HCT116 (cell line): ENCODE measurements at regions not wholly inside any gene's neighbourhood (a gene's known extent, or its start where the extent isn't known, plus 50 kb on each side); places are given as distances from the start of the nearest gene placed in this dataset.

Source experiments
- ATAC-seq: fragments of 200-7000 bp; cut with Tn5 transposase; 2 replicates; pipeline ENCODE4 v1.9.1; 2020; ENCODE audit warnings: mild to moderate bottlenecking, moderate library complexity
- BruUV-seq: library from RNA; stranded (reverse); fragments of 400-500 nt; replicated peaks from 2 replicates; lab custom pipeline; 2021; lab: Mats Ljungman, UMichigan
- CTCF ChIA-PET: fragments of 300-600 bp; sonication (Branson Sonifier 250); formaldehyde crosslinking; loops from one replicate; lab custom pipeline; 2021; ENCODE audit warnings: antibody characterized with exemption; lab: Charles Lee
- POLR2A ChIA-PET: fragments of 300-600, 350-600 bp; sonication (Branson Sonifier 250); formaldehyde crosslinking; loops from one replicate; lab custom pipeline; 2021; ENCODE audit warnings: antibody characterized with exemption; lab: Charles Lee
- RAD21 ChIA-PET, 2 experiments: fragments of 300-600 bp; sonication (Branson Sonifier 250); formaldehyde crosslinking; loops; one replicate each; lab custom pipeline; 2023; ENCODE audit warnings: low total read pairs in 2 of 2; ENCODE audit not compliant: uncharacterized antibody in 2 of 2, unreplicated experiment in 2 of 2, low non-redundant PET in 1 of 2; lab: Charles Lee
- DNase-seq: peaks from one replicate; pipeline ENCODE4 v3.0.0-alpha.2; 2010; ENCODE audit warnings: low read depth, low spot score
- H2AFZ ChIP-seq: fragments of 200-600 bp; shearing (Covaris generic), sonication (generic); 2 replicates; pipeline ENCODE4 v1.6.1; 2017; ENCODE audit warnings: low read depth, mixed run types, mixed read lengths, antibody characterized with exemption, low read length; ENCODE audit not compliant: poor library complexity, severe bottlenecking
- H3K27ac ChIP-seq: 2 replicates; pipeline ENCODE4 v1.5.1; 2012; ENCODE audit warnings: low read depth, low read length
- H3K27me3 ChIP-seq: fragments of 200-600 bp; sonication (generic); 2 replicates; pipeline ENCODE4 v1.6.1; 2016; ENCODE audit warnings: mixed run types, low read length, mixed read lengths; ENCODE audit not compliant: insufficient read depth
- H3K36me3 ChIP-seq, 2 experiments: fragments of 200-500 bp in 1 of 2; fragments of 200-600 bp in 1 of 2; sonication (Bioruptor generic) in 1 of 2; sonication (generic) in 1 of 2; 2 replicates each; pipeline versions ENCODE4 v1.5.1 to v1.6.1; 2014 to 2016; ENCODE audit warnings: low read length in 2 of 2, inconsistent platforms in 1 of 2, mixed read lengths in 1 of 2, mixed run types in 1 of 2; ENCODE audit not compliant: insufficient read depth in 2 of 2, control insufficient read depth in 1 of 2
- H3K4me1 ChIP-seq, 2 experiments: fragments of 200-600 bp in 1 of 2; sonication (generic) in 1 of 2; 2 replicates each; pipeline versions ENCODE4 v1.5.1 to v1.6.1; 2012 to 2017; ENCODE audit warnings: low read length in 2 of 2, inconsistent platforms in 1 of 2, mild to moderate bottlenecking in 1 of 2, mixed read lengths in 1 of 2, mixed run types in 1 of 2, moderate library complexity in 1 of 2; ENCODE audit not compliant: insufficient read depth in 2 of 2, control insufficient read depth in 1 of 2
- H3K4me2 ChIP-seq: fragments of 200-600 bp; sonication (generic); 2 replicates; pipeline ENCODE4 v1.6.1; 2017; ENCODE audit warnings: mixed run types, low read length, mixed read lengths
- H3K4me3 ChIP-seq, 2 experiments: fragments of 200-600 bp in 1 of 2; sonication (generic) in 1 of 2; replicated peaks in 1 of 2; 2 replicates each; pipeline ENCODE4 v1.5.1; 2011 to 2016; ENCODE audit warnings: low read length in 2 of 2, control low read depth in 1 of 2, low read depth in 1 of 2, mild to moderate bottlenecking in 1 of 2, mixed read lengths in 1 of 2, mixed run types in 1 of 2
- H3K79me2 ChIP-seq: fragments of 200-600 bp; sonication (generic); 2 replicates; pipeline ENCODE4 v1.6.1; 2017; ENCODE audit warnings: mild to moderate bottlenecking, mixed run types, low read length, moderate library complexity, mixed read lengths; ENCODE audit not compliant: insufficient read depth
- H3K9ac ChIP-seq: fragments of 200-600 bp; sonication (generic); 2 replicates; pipeline ENCODE4 v1.6.1; 2016; ENCODE audit warnings: low read length, mixed read lengths
- H3K9me2 ChIP-seq: fragments of 200-600 bp; sonication (generic), shearing (Covaris generic); 2 replicates; pipeline ENCODE4 v1.6.1; 2017; ENCODE audit warnings: mixed run types, mild to moderate bottlenecking, moderate library complexity; ENCODE audit not compliant: insufficient read depth
- H3K9me3 ChIP-seq, 2 experiments: fragments of 200-500 bp in 1 of 2; fragments of 200-600 bp in 1 of 2; sonication (Bioruptor generic) in 1 of 2; sonication (generic) in 1 of 2; 2 replicates each; pipeline ENCODE4 v1.6.1; 2014 to 2017; ENCODE audit warnings: low read length in 2 of 2, mixed read lengths in 2 of 2, inconsistent platforms in 1 of 2, low read depth in 1 of 2, mild to moderate bottlenecking in 1 of 2, mixed run types in 1 of 2, moderate library complexity in 1 of 2; ENCODE audit not compliant: control insufficient read depth in 1 of 2, insufficient read depth in 1 of 2
- H4K20me1 ChIP-seq: fragments of 200-600 bp; sonication (generic), shearing (Covaris generic); 2 replicates; pipeline ENCODE4 v1.6.1; 2017; ENCODE audit warnings: mixed run types, mild to moderate bottlenecking, moderate library complexity; ENCODE audit not compliant: insufficient read depth
- CEBPB ChIP-seq: IDR thresholded peaks from 2 replicates; pipeline ENCODE4 v1.6.1; 2012; ENCODE audit warnings: low read depth
- ELF1 ChIP-seq: IDR thresholded peaks from 2 replicates; pipeline ENCODE4 v1.6.1; 2012; ENCODE audit warnings: low read depth, borderline replicate concordance
- EZH2 ChIP-seq: fragments of 200-600 bp; sonication (generic); IDR thresholded peaks from 2 replicates; pipeline ENCODE4 v1.6.1; 2017; ENCODE audit warnings: antibody characterized with exemption, mixed run types
- EZH2phosphoT487 ChIP-seq: fragments of 200-600 bp; IDR thresholded peaks from 2 replicates; pipeline ENCODE4 v1.6.1; 2018; ENCODE audit warnings: antibody characterized with exemption, borderline replicate concordance
- FOSL1 ChIP-seq: IDR thresholded peaks from 2 replicates; pipeline ENCODE4 v1.6.1; 2012; ENCODE audit warnings: low read depth
- JUND ChIP-seq: IDR thresholded peaks from 2 replicates; pipeline ENCODE4 v1.6.1; 2012
- POLR2AphosphoS5 ChIP-seq: IDR thresholded peaks from 2 replicates; pipeline ENCODE4 v1.6.1; 2011; ENCODE audit warnings: mild to moderate bottlenecking, low read depth, low read length, moderate library complexity
- SRF ChIP-seq: IDR thresholded peaks from 2 replicates; pipeline ENCODE4 v1.6.1; 2012; ENCODE audit warnings: low read depth
- TCF7L2 ChIP-seq: IDR thresholded peaks from 2 replicates; pipeline ENCODE4 v1.7.0; 2011; ENCODE audit warnings: borderline replicate concordance, inconsistent platforms; ENCODE audit not compliant: insufficient read depth, insufficient read length; ENCODE audit errors: extremely low read depth
- YY1 ChIP-seq: IDR thresholded peaks from 2 replicates; pipeline ENCODE4 v1.6.1; 2011; ENCODE audit warnings: low read length, low read depth, moderate library complexity, mild to moderate bottlenecking; ENCODE audit not compliant: insufficient replicate concordance; ENCODE audit errors: extremely low read depth
- ZNF274 ChIP-seq: fragments of 200-500 bp; sonication (Bioruptor generic); IDR thresholded peaks from 2 replicates; pipeline ENCODE4 v1.6.1; 2014; ENCODE audit warnings: mild to moderate bottlenecking, low read depth, low read length, inconsistent platforms
- intact Hi-C: fragments of 100-400 bp; cut with micrococcal nuclease; formaldehyde crosslinking; loops from 2 replicates; pipeline ENCODE4 v1.10.0; 2022
- TF ChIP-seq, protein P1 (sequence below): IDR thresholded peaks from 2 replicates; pipeline ENCODE4 v1.6.1; 2012
- TF ChIP-seq, protein P2 (sequence below): IDR thresholded peaks from 2 replicates; pipeline ENCODE4 v1.6.1; 2012; ENCODE audit warnings: low read depth
- TF ChIP-seq, protein P3 (sequence below), 3 experiments: fragments of 200-600 bp in 1 of 3; sonication (generic) in 1 of 3; IDR thresholded peaks in 2 of 3; conservative IDR thresholded peaks in 1 of 3; 2 replicates each; pipeline ENCODE4 v1.5.1; 2012 to 2017; ENCODE audit warnings: low read depth in 2 of 3, low read length in 2 of 3, antibody characterized with exemption in 1 of 3, borderline replicate concordance in 1 of 3, control low read depth in 1 of 3, mild to moderate bottlenecking in 1 of 3, mixed read lengths in 1 of 3, mixed run types in 1 of 3, moderate library complexity in 1 of 3; ENCODE audit not compliant: insufficient read depth in 1 of 3

- DNase-seq (no peak), ATAC-seq (no peak)
- no peaks in the 10 kb centered on the region for H3K36me3 ChIP-seq
- TF ChIP-seq, protein P1, sequence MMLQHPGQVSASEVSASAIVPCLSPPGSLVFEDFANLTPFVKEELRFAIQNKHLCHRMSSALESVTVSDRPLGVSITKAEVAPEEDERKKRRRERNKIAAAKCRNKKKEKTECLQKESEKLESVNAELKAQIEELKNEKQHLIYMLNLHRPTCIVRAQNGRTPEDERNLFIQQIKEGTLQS, result no peak
- TF ChIP-seq SRF (no peak), ELF1 (no peak), EZH2phosphoT487 (no peak)
- peaks cover 4% of the 10 kb centered on the region; the same call in 1 of the 2 replicates for H3K27me3 ChIP-seq
- no peak overlapping the region for H2AFZ ChIP-seq
- H3K9me3 ChIP-seq, result no peaks in the 10 kb centered on the region
- RAD21 ChIA-PET, result no interaction called here
- CTCF ChIA-PET, result no interaction called here
- no peak overlapping the region for H3K27ac ChIP-seq
- no peaks in the 10 kb centered on the region for H3K4me1 ChIP-seq
- no peaks in the 10 kb centered on the region for H4K20me1 ChIP-seq
- intact Hi-C loops, result no loop called here
- H3K9ac ChIP-seq, result no peak overlapping the region
- H3K4me3 ChIP-seq, result no peak overlapping the region
- no TSS peak for BruUV-seq
- POLR2A ChIA-PET, result no interaction called here
- H3K4me2 ChIP-seq, result no peak overlapping the region
- no peaks in the 10 kb centered on the region for H3K9me2 ChIP-seq
- H3K79me2 ChIP-seq, result no peaks in the 10 kb centered on the region
Measured at GRCh38 chr2:40036241-40036640, 257.2 kb upstream of the THUMPD2 start.

DNA sequence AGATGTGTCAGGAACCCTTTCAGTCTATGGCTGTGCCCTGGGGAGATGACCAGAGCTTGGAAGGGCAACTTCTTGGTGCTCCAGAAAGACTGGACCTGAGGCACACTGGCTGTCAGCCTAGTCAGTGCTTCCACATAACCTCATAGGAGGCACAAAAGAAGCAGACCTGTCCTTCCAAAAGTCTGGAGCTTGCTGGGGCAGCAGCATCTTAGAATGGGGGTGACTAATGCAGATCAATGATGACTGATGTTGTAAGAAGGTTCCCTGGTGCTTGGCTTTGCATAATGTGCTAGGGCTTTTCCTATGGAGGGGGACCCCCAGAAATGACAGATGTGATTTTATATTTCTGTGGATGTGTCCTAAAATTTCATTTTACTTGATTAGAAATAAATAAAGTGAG, 255.7 kb upstream of the THUMPD2 start:
- DNase-seq (no peak), ATAC-seq (no peak)
- Histone ChIP-seq H3K4me1 (no peaks in the 10 kb centered on the region), H3K4me3 (no peak overlapping the region), H4K20me1 (no peaks in the 10 kb centered on the region), H3K36me3 (no peaks in the 10 kb centered on the region), H3K9me3 (no peaks in the 10 kb centered on the region), H3K4me2 (no peak overlapping the region), H3K9me2 (no peaks in the 10 kb centered on the region), H3K27me3 (peaks cover 4% of the 10 kb centered on the region; the same call in 1 of the 2 replicates), H3K9ac (no peak overlapping the region), H2AFZ (no peak overlapping the region), H3K27ac (no peak overlapping the region), H3K79me2 (no peaks in the 10 kb centered on the region)
- POLR2A ChIA-PET, result no interaction called here
- intact Hi-C loops, result no loop called here
- RAD21 ChIA-PET, result no interaction called here
- CTCF ChIA-PET, result no interaction called here
- no TSS peak for BruUV-seq
- TF ChIP-seq POLR2AphosphoS5, result no peak
- TF ChIP-seq, protein P2, sequence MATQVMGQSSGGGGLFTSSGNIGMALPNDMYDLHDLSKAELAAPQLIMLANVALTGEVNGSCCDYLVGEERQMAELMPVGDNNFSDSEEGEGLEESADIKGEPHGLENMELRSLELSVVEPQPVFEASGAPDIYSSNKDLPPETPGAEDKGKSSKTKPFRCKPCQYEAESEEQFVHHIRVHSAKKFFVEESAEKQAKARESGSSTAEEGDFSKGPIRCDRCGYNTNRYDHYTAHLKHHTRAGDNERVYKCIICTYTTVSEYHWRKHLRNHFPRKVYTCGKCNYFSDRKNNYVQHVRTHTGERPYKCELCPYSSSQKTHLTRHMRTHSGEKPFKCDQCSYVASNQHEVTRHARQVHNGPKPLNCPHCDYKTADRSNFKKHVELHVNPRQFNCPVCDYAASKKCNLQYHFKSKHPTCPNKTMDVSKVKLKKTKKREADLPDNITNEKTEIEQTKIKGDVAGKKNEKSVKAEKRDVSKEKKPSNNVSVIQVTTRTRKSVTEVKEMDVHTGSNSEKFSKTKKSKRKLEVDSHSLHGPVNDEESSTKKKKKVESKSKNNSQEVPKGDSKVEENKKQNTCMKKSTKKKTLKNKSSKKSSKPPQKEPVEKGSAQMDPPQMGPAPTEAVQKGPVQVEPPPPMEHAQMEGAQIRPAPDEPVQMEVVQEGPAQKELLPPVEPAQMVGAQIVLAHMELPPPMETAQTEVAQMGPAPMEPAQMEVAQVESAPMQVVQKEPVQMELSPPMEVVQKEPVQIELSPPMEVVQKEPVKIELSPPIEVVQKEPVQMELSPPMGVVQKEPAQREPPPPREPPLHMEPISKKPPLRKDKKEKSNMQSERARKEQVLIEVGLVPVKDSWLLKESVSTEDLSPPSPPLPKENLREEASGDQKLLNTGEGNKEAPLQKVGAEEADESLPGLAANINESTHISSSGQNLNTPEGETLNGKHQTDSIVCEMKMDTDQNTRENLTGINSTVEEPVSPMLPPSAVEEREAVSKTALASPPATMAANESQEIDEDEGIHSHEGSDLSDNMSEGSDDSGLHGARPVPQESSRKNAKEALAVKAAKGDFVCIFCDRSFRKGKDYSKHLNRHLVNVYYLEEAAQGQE, result no peak
- TF ChIP-seq FOSL1, result no peak
- TF ChIP-seq YY1, result no peak
- TF ChIP-seq ZNF274, result no peak
- no peak for TF ChIP-seq JUND
- TF ChIP-seq, protein P3, sequence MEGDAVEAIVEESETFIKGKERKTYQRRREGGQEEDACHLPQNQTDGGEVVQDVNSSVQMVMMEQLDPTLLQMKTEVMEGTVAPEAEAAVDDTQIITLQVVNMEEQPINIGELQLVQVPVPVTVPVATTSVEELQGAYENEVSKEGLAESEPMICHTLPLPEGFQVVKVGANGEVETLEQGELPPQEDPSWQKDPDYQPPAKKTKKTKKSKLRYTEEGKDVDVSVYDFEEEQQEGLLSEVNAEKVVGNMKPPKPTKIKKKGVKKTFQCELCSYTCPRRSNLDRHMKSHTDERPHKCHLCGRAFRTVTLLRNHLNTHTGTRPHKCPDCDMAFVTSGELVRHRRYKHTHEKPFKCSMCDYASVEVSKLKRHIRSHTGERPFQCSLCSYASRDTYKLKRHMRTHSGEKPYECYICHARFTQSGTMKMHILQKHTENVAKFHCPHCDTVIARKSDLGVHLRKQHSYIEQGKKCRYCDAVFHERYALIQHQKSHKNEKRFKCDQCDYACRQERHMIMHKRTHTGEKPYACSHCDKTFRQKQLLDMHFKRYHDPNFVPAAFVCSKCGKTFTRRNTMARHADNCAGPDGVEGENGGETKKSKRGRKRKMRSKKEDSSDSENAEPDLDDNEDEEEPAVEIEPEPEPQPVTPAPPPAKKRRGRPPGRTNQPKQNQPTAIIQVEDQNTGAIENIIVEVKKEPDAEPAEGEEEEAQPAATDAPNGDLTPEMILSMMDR (IDR thresholded peaks at IDR 0.05 in 2 of 3, conservative IDR thresholded peaks at IDR 0.05 in 1 of 3; ENCODE audit: borderline replicate concordance in 1 of 3, insufficient read depth in 1 of 3, low read depth in 2 of 3, low read length in 2 of 3), result no peak
- TF ChIP-seq TCF7L2, result no peak
- TF ChIP-seq CEBPB, result no peak
- TF ChIP-seq EZH2, result no peak
